Eye (tissue), 1 donor: ENCODE measurements at regions not wholly inside any gene's neighbourhood (a gene's known extent, or its start where the extent isn't known, plus 50 kb on each side); places are given as distances from the start of the nearest gene placed in this dataset.

Source experiments
- DNase-seq: peaks from one replicate; pipeline ENCODE4 v3.0.0-alpha.2; 2015

GRCh38 chr10:128594688-128595087, 468.5 kb upstream of the MKI67 start:
- no peak for DNase-seq

GRCh38 chr10:128596906-128597305, 470.7 kb upstream of the MKI67 start:
- DNase-seq: no peak

- no peak for DNase-seq
Measured at GRCh38 chr10:128599030-128599429, 472.8 kb upstream of the MKI67 start.

GRCh38 chr10:128599538-128599937, 473.3 kb upstream of the MKI67 start:
- DNase-seq: no peak

- DNase-seq: no peak
Measured at GRCh38 chr10:128602183-128602582, 476.0 kb upstream of the MKI67 start.

- DNase-seq: no peak
Measured at GRCh38 chr10:128604025-128604424, 477.8 kb upstream of the MKI67 start.

GRCh38 chr10:128605180-128605579, 479.0 kb upstream of the MKI67 start:
- DNase-seq: no peak

GRCh38 chr10:128606055-128606454, 479.8 kb upstream of the MKI67 start:
- DNase-seq: no peak

GRCh38 chr10:128608791-128609190, 482.6 kb upstream of the MKI67 start:
- DNase-seq: no peak

- DNase-seq: no peak
Measured at GRCh38 chr10:128609460-128609859, 483.2 kb upstream of the MKI67 start.

GRCh38 chr10:128610113-128610512, 483.9 kb upstream of the MKI67 start:
- no peak for DNase-seq

- no peak for DNase-seq
Measured at GRCh38 chr10:128612195-128612594, 486.0 kb upstream of the MKI67 start.

- DNase-seq: no peak
Measured at GRCh38 chr10:128612631-128613030, 486.4 kb upstream of the MKI67 start.

GRCh38 chr10:128614016-128614605, 487.9 kb upstream of the MKI67 start:
- DNase-seq: peak; percentile 78

- DNase-seq: no peak
Measured at GRCh38 chr10:128614802-128615553, 488.8 kb upstream of the MKI67 start.

- DNase-seq: no peak
Measured at GRCh38 chr10:128617532-128617931, 491.3 kb upstream of the MKI67 start.

GRCh38 chr10:128622706-128623105, 496.5 kb upstream of the MKI67 start:
- no peak for DNase-seq

- no peak for DNase-seq
Measured at GRCh38 chr10:128623776-128624175, 497.6 kb upstream of the MKI67 start.

GRCh38 chr10:128624656-128625530, 498.7 kb upstream of the MKI67 start:
- no peak for DNase-seq

- no peak for DNase-seq
Measured at GRCh38 chr10:128625926-128626325, 499.7 kb upstream of the MKI67 start.

- DNase-seq: no peak
Measured at GRCh38 chr10:128626397-128627000, 500.3 kb upstream of the MKI67 start.

- no peak for DNase-seq
Measured at GRCh38 chr10:128627811-128628210, 501.6 kb upstream of the MKI67 start.

GRCh38 chr10:128628252-128628651, 502.0 kb upstream of the MKI67 start:
- DNase-seq: no peak
